K562 (cell line): ENCODE measurements at regions not wholly inside any gene's neighbourhood (a gene's known extent, or its start where the extent isn't known, plus 50 kb on each side); places are given as distances from the start of the nearest gene placed in this dataset.

Experiments
- ATAC-seq: fragments of 200-7000 bp; cut with Tn5 transposase; 3 replicates; pipeline ENCODE4 v1.9.1; 2020; ENCODE audit warnings: moderate library complexity
- BruUV-seq: library from RNA; stranded (reverse); fragments of 400-500 nt; replicated peaks from 2 replicates; lab custom pipeline; 2021; lab: Mats Ljungman, UMichigan
- CTCF ChIA-PET: fragments of 300-600 bp; formaldehyde crosslinking; extraction: SDS; loops from one replicate; lab custom pipeline; 2021; ENCODE audit warnings: low intra/inter-chr PET ratio; lab: Yijun Ruan, JAX
- POLR2A ChIA-PET: fragments of 300-600, 350-650 bp; sonication (Branson Sonifier 250); formaldehyde crosslinking; extraction: SDS; loops from one replicate; lab custom pipeline; 2021; ENCODE audit warnings: antibody characterized with exemption, inconsistent platforms; lab: Yijun Ruan, JAX
- DNase-seq, 4 experiments: peaks; one replicate each; pipeline versions ENCODE4 v3.0.0 to v3.0.0-alpha.2; 2011 to 2018; ENCODE audit warnings: low spot score in 3 of 4, mixed read lengths in 3 of 4; ENCODE audit errors: extremely low read depth in 1 of 4
- FAIRE-seq: peaks from 2 replicates; lab custom pipeline; 2011; peaks lifted over from hg19 to GRCh38; lab: Jason Lieb, UNC
- H2AFZ ChIP-seq: 2 replicates; pipeline ENCODE4 v1.6.0; 2011; ENCODE audit warnings: low read depth, low read length, control low read depth, inconsistent platforms
- H3K27ac ChIP-seq: fragments of 200-600 bp; 3 replicates; pipeline ENCODE4 v1.8.0; 2011; ENCODE audit warnings: low read depth, mild to moderate bottlenecking, control low read depth, inconsistent platforms, low read length, moderate library complexity, mixed read lengths; ENCODE audit errors: extremely low read depth
- H3K27me3 ChIP-seq, 2 experiments: fragments of 300-600 bp in 1 of 2; 2 replicates in 1 of 2; 3 replicates in 1 of 2; pipeline versions ENCODE4 v1.6.0 to v1.8.0; 2011; ENCODE audit warnings: inconsistent platforms in 2 of 2, low read length in 2 of 2, mild to moderate bottlenecking in 1 of 2, mixed read lengths in 1 of 2, moderate library complexity in 1 of 2; ENCODE audit not compliant: control insufficient read depth in 2 of 2, insufficient read depth in 2 of 2
- H3K36me3 ChIP-seq: fragments of 300-600 bp; 3 replicates; pipeline ENCODE4 v1.8.0; 2011; ENCODE audit warnings: mild to moderate bottlenecking, low read length, inconsistent platforms; ENCODE audit not compliant: control insufficient read depth, insufficient read depth
- H3K4me1 ChIP-seq, 2 experiments: fragments of 200-600 bp in 1 of 2; replicated peaks in 1 of 2; 2 replicates in 1 of 2; 3 replicates in 1 of 2; pipeline versions ENCODE4 v1.5.1 to v1.8.0; 2011; ENCODE audit warnings: inconsistent platforms in 2 of 2, low read length in 2 of 2, mild to moderate bottlenecking in 1 of 2, mixed read lengths in 1 of 2, moderate library complexity in 1 of 2; ENCODE audit not compliant: control insufficient read depth in 2 of 2, insufficient read depth in 2 of 2
- H3K4me2 ChIP-seq: 2 replicates; pipeline ENCODE4 v1.6.1; 2011; ENCODE audit warnings: low read length, control low read depth, inconsistent platforms, mixed read lengths; ENCODE audit not compliant: insufficient read depth
- H3K4me3 ChIP-seq: fragments of 200-600 bp; sonication (generic), shearing (Covaris generic); 2 replicates; pipeline ENCODE4 v1.5.1; 2016; ENCODE audit warnings: control low read depth, inconsistent platforms
- H3K79me2 ChIP-seq: fragments of 200-600 bp; 3 replicates; pipeline ENCODE4 v1.8.0; 2011; ENCODE audit warnings: low read length, inconsistent platforms; ENCODE audit not compliant: control insufficient read depth, insufficient read depth
- H3K9ac ChIP-seq, 2 experiments: 2 replicates each; pipeline versions ENCODE4 v1.6.0 to v1.6.1; 2011; ENCODE audit warnings: low read depth in 2 of 2, low read length in 2 of 2, control low read depth in 1 of 2, inconsistent platforms in 1 of 2, mild to moderate bottlenecking in 1 of 2, mixed read lengths in 1 of 2; ENCODE audit not compliant: insufficient read depth in 1 of 2
- H3K9me1 ChIP-seq: one replicate; pipeline ENCODE4 v1.6.0; 2011; ENCODE audit warnings: inconsistent platforms, mild to moderate bottlenecking, low read length, moderate library complexity; ENCODE audit not compliant: control insufficient read depth, insufficient read depth
- H3K9me3 ChIP-seq: replicated peaks from 2 replicates; pipeline ENCODE4 v1.5.1; 2011; ENCODE audit warnings: low read depth, low read length, inconsistent platforms; ENCODE audit not compliant: control insufficient read depth, insufficient read depth
- H4K20me1 ChIP-seq: replicated peaks from 2 replicates; pipeline ENCODE4 v1.6.1; 2011; ENCODE audit warnings: low read length, inconsistent platforms, mixed read lengths; ENCODE audit not compliant: control insufficient read depth, insufficient read depth
- CBX2 ChIP-seq: fragments of 200-600 bp; sonication (generic); IDR thresholded peaks from one replicate; pipeline ENCODE4 v1.6.1; 2012; ENCODE audit warnings: mild to moderate bottlenecking, low read length, inconsistent platforms; ENCODE audit not compliant: insufficient read depth, poor library complexity, severe bottlenecking
- CXXC5 ChIP-seq: fragments of 250-450 bp; sonication (Bioruptor Pico); IDR thresholded peaks from 2 replicates; pipeline ENCODE4 v1.8.0; 2022; ENCODE audit warnings: inconsistent platforms, mild to moderate bottlenecking, moderate library complexity
- DIDO1 ChIP-seq: fragments of 450-650 bp; IDR thresholded peaks from 2 replicates; pipeline ENCODE4 v1.6.1; 2016; ENCODE audit warnings: low read depth, missing biosample characterization, missing genetic modification characterization
- ETV6 ChIP-seq, 3 experiments: fragments of 150-350 bp in 1 of 3; sonication (generic) in 1 of 3; formaldehyde crosslinking in 1 of 3; IDR thresholded peaks; 2 replicates each; pipeline versions ENCODE4 v1.6.1 to v1.8.0; 2014 to 2022; ENCODE audit warnings: borderline replicate concordance in 2 of 3, low read depth in 2 of 3, antibody characterized with exemption in 1 of 3, low read length in 1 of 3, mild to moderate bottlenecking in 1 of 3, missing genetic modification reagents in 1 of 3
- HDAC8 ChIP-seq: fragments of 450-650 bp; IDR thresholded peaks from 2 replicates; pipeline ENCODE4 v1.6.1; 2016; ENCODE audit warnings: mild to moderate bottlenecking, missing genetic modification characterization, moderate library complexity, missing compliant biosample characterization
- IFI16 ChIP-seq: fragments of 250-450 bp; sonication (Bioruptor Pico); IDR thresholded peaks from 2 replicates; pipeline ENCODE4 v2.1.2; 2022; ENCODE audit warnings: mild to moderate bottlenecking, inconsistent platforms
- MBD1 ChIP-seq: fragments of 250-450 bp; sonication (Bioruptor Pico); IDR thresholded peaks from 2 replicates; pipeline ENCODE4 v1.8.0; 2022; ENCODE audit warnings: inconsistent platforms
- NRF1 ChIP-seq, 2 experiments: fragments of 450-650 bp; IDR thresholded peaks in 1 of 2; conservative IDR thresholded peaks in 1 of 2; 2 replicates each; pipeline ENCODE4 v1.6.1; 2014; ENCODE audit warnings: mild to moderate bottlenecking in 2 of 2
- PHF21A ChIP-seq: fragments of 450-650 bp; IDR thresholded peaks from 2 replicates; pipeline ENCODE4 v1.6.1; 2017; ENCODE audit warnings: low read depth, borderline replicate concordance
- TRIM24 ChIP-seq, 2 experiments: fragments of 450-650 bp; IDR thresholded peaks; 2 replicates each; pipeline ENCODE4 v1.6.1; 2016
- WGBS: fragments of 100-300 bp; shearing (Covaris generic); methylation state at CpG from one replicate; pipeline ENCODE4 v1.1.6; 2016; ENCODE audit warnings: low coverage, mixed read lengths; ENCODE audit not compliant: insufficient coverage; ENCODE audit errors: missing lambda C conversion rate; 5-methylcytosine and 5-hydroxymethylcytosine counted together
- in situ Hi-C: fragments of 300-500 bp; cut with MboI; formaldehyde crosslinking; loops from 4 replicates; pipeline ENCODE4 v1.15.0; 2018; ENCODE audit warnings: inconsistent platforms, mixed read lengths
- intact Hi-C: fragments of 100-400 bp; cut with micrococcal nuclease; formaldehyde crosslinking; loops from 2 replicates; pipeline ENCODE4 v1.14.2; 2022
- TF ChIP-seq, protein P1 (sequence below), 2 experiments: fragments of 250-450 bp in 1 of 2; fragments of 450-650 bp in 1 of 2; sonication (Bioruptor Pico) in 1 of 2; IDR thresholded peaks; 2 replicates each; pipeline versions ENCODE4 v1.6.1 to v1.8.0; 2016 to 2021; ENCODE audit warnings: mild to moderate bottlenecking in 2 of 2, moderate library complexity in 2 of 2, missing compliant biosample characterization in 1 of 2, missing genetic modification characterization in 1 of 2

DNA sequence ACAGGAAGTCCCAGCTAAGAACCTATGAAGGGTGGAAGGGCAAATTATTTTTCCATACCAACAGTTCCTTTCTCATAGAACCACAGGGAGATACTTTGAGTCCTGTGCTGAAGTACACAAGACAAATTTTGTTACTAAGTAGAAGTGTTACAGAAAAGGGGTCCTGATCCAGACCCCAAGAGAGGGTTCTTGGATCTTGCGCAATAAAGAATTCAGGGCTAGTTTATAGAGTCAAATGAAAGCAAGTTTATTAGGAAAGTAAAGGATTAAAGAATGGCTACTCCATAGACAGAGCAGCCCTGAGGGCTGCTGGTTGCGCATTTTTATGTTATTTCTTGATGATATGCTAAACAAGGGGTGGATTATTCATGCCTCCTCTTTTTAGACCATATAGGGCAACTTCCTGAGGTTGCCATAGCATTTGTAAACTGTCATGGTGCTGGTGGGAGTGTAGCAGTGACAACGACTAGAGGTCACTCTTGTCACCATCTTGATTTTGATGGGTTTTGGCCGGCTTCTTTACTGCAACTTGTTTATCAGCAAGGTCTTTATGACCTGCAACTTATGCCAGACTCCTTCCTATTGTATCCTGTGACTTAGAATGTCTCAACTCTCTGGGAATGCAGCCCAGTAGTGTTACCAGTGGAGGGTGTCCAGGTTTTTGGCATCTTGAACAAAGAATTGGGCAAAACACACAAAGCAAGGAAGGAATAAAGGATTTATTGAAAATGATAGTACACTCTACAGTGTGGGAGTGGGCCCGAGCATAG lies 409.4 kb downstream of the SH2D4B start (continued):
- TF ChIP-seq MBD1 (CRISPR knock-in tag) = no peak

DNA sequence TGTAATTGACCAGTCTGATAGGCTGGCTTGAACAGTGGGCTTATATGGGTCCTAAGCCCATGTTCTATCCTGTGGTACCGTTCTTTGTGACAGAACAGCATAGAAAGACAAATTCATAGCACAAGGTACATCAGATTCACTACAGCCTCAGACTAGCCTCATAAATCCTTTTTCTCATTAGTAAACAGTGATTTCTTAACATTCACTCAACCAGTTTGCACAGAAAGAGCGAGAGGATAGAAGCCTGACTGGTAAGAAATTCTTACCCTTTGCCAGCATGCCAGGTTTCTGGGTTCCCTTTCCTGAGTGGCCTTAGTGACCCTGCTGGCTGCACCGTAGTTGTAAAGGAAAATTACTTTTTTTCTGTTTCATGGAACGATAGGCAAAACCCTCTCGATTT lies 412.1 kb downstream of the SH2D4B start:
- CTCF ChIA-PET = no interaction called here
- Histone ChIP-seq H3K9me1 (no peaks in the 10 kb centered on the region), H3K4me3 (no peak overlapping the region), H4K20me1 (no peaks in the 10 kb centered on the region), H3K9me3 (no peaks in the 10 kb centered on the region), H3K36me3 (no peaks in the 10 kb centered on the region), H3K79me2 (no peaks in the 10 kb centered on the region), H3K4me2 (no peak overlapping the region), H3K27me3 (no peaks in the 10 kb centered on the region), H3K27ac (no peak overlapping the region), H3K4me1 (no peaks in the 10 kb centered on the region), H2AFZ (no peak overlapping the region), H3K9ac (no peak overlapping the region)
- intact Hi-C loops = no loop called here
- DNase-seq (no peak), ATAC-seq (no peak), FAIRE-seq (no peak)
- POLR2A ChIA-PET = no interaction called here
- BruUV-seq = no TSS peak
- in situ Hi-C loops = no loop called here
- 0% methylated on average over 5 of the region's 5 CpGs for WGBS
- TF ChIP-seq NRF1 (conservative IDR thresholded peaks at IDR 0.05 in 1 of 2, IDR thresholded peaks at IDR 0.05 in 1 of 2) (no peak), ETV6 (IDR thresholded peaks at IDR 0.05; ENCODE audit: borderline replicate concordance in 1 of 2, low read depth in 2 of 2, low read length in 1 of 2) (no peak), ETV6 (CRISPR knock-in tag; IDR thresholded peaks at IDR 0.05; ENCODE audit: borderline replicate concordance) (no peak), IFI16 (CRISPR knock-in tag) (no peak), TRIM24 (IDR thresholded peaks at IDR 0.05) (no peak), PHF21A (no peak), HDAC8 (tag) (no peak), DIDO1 (no peak), CXXC5 (CRISPR knock-in tag) (no peak), CBX2 (no peak)
- TF ChIP-seq, protein P1, sequence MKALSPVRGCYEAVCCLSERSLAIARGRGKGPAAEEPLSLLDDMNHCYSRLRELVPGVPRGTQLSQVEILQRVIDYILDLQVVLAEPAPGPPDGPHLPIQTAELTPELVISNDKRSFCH (CRISPR knock-in tag; IDR thresholded peaks at IDR 0.05) = no peak
- TF ChIP-seq, protein P1 (tag; IDR thresholded peaks at IDR 0.05) = no peak
